ENCODE measurements at regions not wholly inside any gene's neighbourhood (a gene's known extent, or its start where the extent isn't known, plus 50 kb on each side); places are given as distances from the start of the nearest gene placed in this dataset.

- 90% methylated on average over 5 of the region's 5 CpGs for WGBS (ENCODE audit: low lambda C conversion rate, missing lambda C conversion rate)
- DNase-seq (ENCODE audit: low spot score) = no peak
- H3K9me2 ChIP-seq (replicated peaks; ENCODE audit: insufficient read depth) = no peaks in the 10 kb centered on the region
- no peaks in the 10 kb centered on the region for H4K20me1 ChIP-seq (ENCODE audit: insufficient read depth, poor library complexity, severe bottlenecking)
- H3K4me1 ChIP-seq (ENCODE audit: insufficient read depth) = no peaks in the 10 kb centered on the region
- H3K9me3 ChIP-seq (ENCODE audit: low read depth) = no peaks in the 10 kb centered on the region
- H3K27ac ChIP-seq = no peak overlapping the region
- H3K4me3 ChIP-seq = no peak overlapping the region
- TF ChIP-seq EZH2 (IDR thresholded peaks at IDR 0.05; ENCODE audit: borderline replicate concordance) (no peak), EZH2phosphoT487 (IDR thresholded peaks at IDR 0.05; ENCODE audit: low read depth, severe bottlenecking, unreplicated experiment) (no peak), CTCF (IDR thresholded peaks at IDR 0.05; ENCODE audit: poor library complexity) (no peak)
- H3K27me3 ChIP-seq = no peaks in the 10 kb centered on the region
- H3K4me2 ChIP-seq = no peak overlapping the region
- H3K36me3 ChIP-seq (replicated peaks; ENCODE audit: insufficient read depth, low read depth) = no peaks in the 10 kb centered on the region
- no peak overlapping the region for H2AFZ ChIP-seq
- no peaks in the 10 kb centered on the region for H3K79me2 ChIP-seq
These were observed 58.4 kb upstream of the WAPL start for GRCh38 chr10:86579883-86580520.

- Histone ChIP-seq H3K9me2 (replicated peaks; ENCODE audit: insufficient read depth) (no peaks in the 10 kb centered on the region), H3K9me3 (ENCODE audit: low read depth) (no peaks in the 10 kb centered on the region), H4K20me1 (ENCODE audit: insufficient read depth, poor library complexity, severe bottlenecking) (no peaks in the 10 kb centered on the region), H3K4me3 (no peak overlapping the region), H3K4me1 (ENCODE audit: insufficient read depth) (no peaks in the 10 kb centered on the region), H3K27me3 (no peaks in the 10 kb centered on the region), H2AFZ (no peak overlapping the region), H3K36me3 (replicated peaks; ENCODE audit: insufficient read depth, low read depth) (no peaks in the 10 kb centered on the region), H3K79me2 (no peaks in the 10 kb centered on the region), H3K27ac (no peak overlapping the region), H3K4me2 (no peak overlapping the region)
- 80% methylated on average over 1 of the region's 1 CpG for WGBS (ENCODE audit: low lambda C conversion rate, missing lambda C conversion rate)
- TF ChIP-seq EZH2 (IDR thresholded peaks at IDR 0.05; ENCODE audit: borderline replicate concordance) (no peak), CTCF (IDR thresholded peaks at IDR 0.05; ENCODE audit: poor library complexity) (no peak), EZH2phosphoT487 (IDR thresholded peaks at IDR 0.05; ENCODE audit: low read depth, severe bottlenecking, unreplicated experiment) (no peak)
- DNase-seq (ENCODE audit: low spot score) = no peak
These were observed 58.9 kb upstream of the WAPL start for GRCh38 chr10:86580521-86580891.

- WGBS (ENCODE audit: low lambda C conversion rate, missing lambda C conversion rate) = 67% methylated on average over 4 of the region's 4 CpGs
These were observed 62.4 kb upstream of the WAPL start for GRCh38 chr10:86583983-86584382.

More at GRCh38 chr10:86583983-86584382, 62.4 kb upstream of the WAPL start:
- no peaks in the 10 kb centered on the region for H3K27me3 ChIP-seq
- H3K4me1 ChIP-seq (ENCODE audit: insufficient read depth) = no peaks in the 10 kb centered on the region
- no peak for DNase-seq (ENCODE audit: low spot score)
- no peak overlapping the region for H3K4me2 ChIP-seq
- no peaks in the 10 kb centered on the region for H3K79me2 ChIP-seq
- H3K36me3 ChIP-seq (replicated peaks; ENCODE audit: insufficient read depth, low read depth) = no peaks in the 10 kb centered on the region
- no peaks in the 10 kb centered on the region for H4K20me1 ChIP-seq (ENCODE audit: insufficient read depth, poor library complexity, severe bottlenecking)
- no peak overlapping the region for H3K4me3 ChIP-seq
- H2AFZ ChIP-seq = no peak overlapping the region
- H3K27ac ChIP-seq = no peak overlapping the region
- TF ChIP-seq CTCF (IDR thresholded peaks at IDR 0.05; ENCODE audit: poor library complexity) (no peak), EZH2phosphoT487 (IDR thresholded peaks at IDR 0.05; ENCODE audit: low read depth, severe bottlenecking, unreplicated experiment) (no peak), EZH2 (IDR thresholded peaks at IDR 0.05; ENCODE audit: borderline replicate concordance) (no peak)
- no peaks in the 10 kb centered on the region for H3K9me2 ChIP-seq (replicated peaks; ENCODE audit: insufficient read depth)
- H3K9me3 ChIP-seq (ENCODE audit: low read depth) = no peaks in the 10 kb centered on the region
